Lung (tissue), 11 donors: ENCODE measurements at regions not wholly inside any gene's neighbourhood (a gene's known extent, or its start where the extent isn't known, plus 50 kb on each side); places are given as distances from the start of the nearest gene placed in this dataset.

ENCODE experiments used
- ATAC-seq: fragments of 200-7000 bp; cut with Tn5 transposase; one replicate; pipeline ENCODE4 v1.9.1; 2020; ENCODE audit warnings: moderate number of reproducible peaks; ENCODE audit not compliant: insufficient read depth, low FRiP score
- DNase-seq, 3 donors: peaks; one replicate each; pipeline ENCODE4 v3.0.0-alpha.2; 2013 to 2017
- H3K27ac ChIP-seq, 2 donors: one replicate each; pipeline ENCODE4 v1.5.1; 2013; ENCODE audit warnings: mild to moderate bottlenecking in 2 of 2, moderate library complexity in 2 of 2, control low read depth in 1 of 2, inconsistent platforms in 1 of 2, low read depth in 1 of 2, low read length in 1 of 2
- H3K27me3 ChIP-seq, 3 donors: one replicate each; pipeline ENCODE4 v1.5.1; 2013; ENCODE audit warnings: low read length in 2 of 3; ENCODE audit not compliant: control insufficient read depth in 3 of 3, insufficient read depth in 3 of 3
- H3K36me3 ChIP-seq, 4 donors: one replicate each; pipeline ENCODE4 v1.5.1; 2013; ENCODE audit warnings: low read length in 4 of 4, mild to moderate bottlenecking in 1 of 4, moderate library complexity in 1 of 4; ENCODE audit not compliant: control insufficient read depth in 4 of 4, insufficient read depth in 4 of 4
- H3K4me1 ChIP-seq, 5 donors: one replicate each; pipeline ENCODE4 v1.5.1; 2013; ENCODE audit warnings: low read length in 5 of 5, mild to moderate bottlenecking in 2 of 5, moderate library complexity in 1 of 5; ENCODE audit not compliant: control insufficient read depth in 5 of 5, insufficient read depth in 5 of 5
- H3K4me3 ChIP-seq: one replicate; pipeline ENCODE4 v1.5.1; 2013; ENCODE audit warnings: mild to moderate bottlenecking, control low read depth, moderate library complexity
- H3K9ac ChIP-seq, 2 donors: one replicate each; pipeline ENCODE4 v1.5.1; 2013; ENCODE audit warnings: low read length in 2 of 2, control low read depth in 1 of 2; ENCODE audit not compliant: insufficient read depth in 1 of 2
- H3K9me3 ChIP-seq, 4 donors: one replicate each; pipeline ENCODE4 v1.5.1; 2013; ENCODE audit warnings: low read length in 3 of 4, mild to moderate bottlenecking in 1 of 4, moderate library complexity in 1 of 4; ENCODE audit not compliant: control insufficient read depth in 4 of 4, insufficient read depth in 3 of 4
- WGBS, 2 donors: extraction: QIAGEN DNeasy Blood & Tissue Kit; methylation state at CpG; one replicate each; pipeline ENCODE4 v1.1.7; 2013; 5-methylcytosine and 5-hydroxymethylcytosine counted together
- TF ChIP-seq, protein P1 (sequence below): IDR thresholded peaks from 2 replicates; pipeline ENCODE4 v1.5.1; 2012; ENCODE audit warnings: mild to moderate bottlenecking; ENCODE audit errors: control extremely low read depth, extremely low read depth
- donor health status: control.
- donor health status: control.
- donor health status: Bipolar disorder and iron deficiency.
- donor health status: healthy.
- donor health status: DM: yes; HTN: yes; CAD: no.

DNA sequence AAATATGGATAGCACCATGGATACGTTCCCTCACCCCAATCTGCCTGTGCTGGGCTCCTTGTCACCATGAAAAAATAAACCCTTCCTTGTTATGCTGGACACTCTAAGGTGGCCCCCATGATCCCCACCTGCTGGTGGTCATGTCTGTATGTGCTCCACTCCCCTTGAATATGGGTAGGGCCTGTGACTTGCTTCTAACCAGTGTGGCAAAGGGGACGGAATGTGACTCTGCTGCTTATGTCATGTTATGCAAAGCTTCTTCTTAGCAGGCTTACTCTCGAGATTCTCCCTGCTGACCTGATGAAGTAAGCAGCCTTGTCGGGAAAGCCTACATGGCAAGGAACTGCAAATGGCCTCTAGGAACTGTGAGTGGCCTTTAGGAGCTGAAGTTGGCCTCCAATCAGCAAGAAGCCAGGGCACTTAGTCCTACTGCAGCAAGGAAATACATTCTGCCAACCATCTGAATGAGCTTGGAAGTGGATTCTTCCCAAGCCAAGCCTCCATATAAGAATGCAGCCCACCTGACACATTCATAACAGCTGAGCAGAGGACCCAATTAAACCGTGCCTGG is 159.9 kb downstream of the CCDC34 start:
- Histone ChIP-seq H3K4me3 (no peak overlapping the region), H3K9me3 (no peaks in the 10 kb centered on the region), H3K27me3 (peaks cover 0 to 18% (median 0%) of the 10 kb centered on the region in 3 donors), H3K27ac (no peak overlapping the region), H3K36me3 (no peaks in the 10 kb centered on the region), H3K4me1 (peaks cover 0 to 17% (median 7%) of the 10 kb centered on the region in 5 donors), H3K9ac (no peak overlapping the region)
- WGBS, 2 donors: 88 to 89% methylated on average over 5 of the region's 5 CpGs
- no peak for DNase-seq
- no peak for ATAC-seq
- TF ChIP-seq, protein P1, sequence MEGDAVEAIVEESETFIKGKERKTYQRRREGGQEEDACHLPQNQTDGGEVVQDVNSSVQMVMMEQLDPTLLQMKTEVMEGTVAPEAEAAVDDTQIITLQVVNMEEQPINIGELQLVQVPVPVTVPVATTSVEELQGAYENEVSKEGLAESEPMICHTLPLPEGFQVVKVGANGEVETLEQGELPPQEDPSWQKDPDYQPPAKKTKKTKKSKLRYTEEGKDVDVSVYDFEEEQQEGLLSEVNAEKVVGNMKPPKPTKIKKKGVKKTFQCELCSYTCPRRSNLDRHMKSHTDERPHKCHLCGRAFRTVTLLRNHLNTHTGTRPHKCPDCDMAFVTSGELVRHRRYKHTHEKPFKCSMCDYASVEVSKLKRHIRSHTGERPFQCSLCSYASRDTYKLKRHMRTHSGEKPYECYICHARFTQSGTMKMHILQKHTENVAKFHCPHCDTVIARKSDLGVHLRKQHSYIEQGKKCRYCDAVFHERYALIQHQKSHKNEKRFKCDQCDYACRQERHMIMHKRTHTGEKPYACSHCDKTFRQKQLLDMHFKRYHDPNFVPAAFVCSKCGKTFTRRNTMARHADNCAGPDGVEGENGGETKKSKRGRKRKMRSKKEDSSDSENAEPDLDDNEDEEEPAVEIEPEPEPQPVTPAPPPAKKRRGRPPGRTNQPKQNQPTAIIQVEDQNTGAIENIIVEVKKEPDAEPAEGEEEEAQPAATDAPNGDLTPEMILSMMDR: no peak

DNA sequence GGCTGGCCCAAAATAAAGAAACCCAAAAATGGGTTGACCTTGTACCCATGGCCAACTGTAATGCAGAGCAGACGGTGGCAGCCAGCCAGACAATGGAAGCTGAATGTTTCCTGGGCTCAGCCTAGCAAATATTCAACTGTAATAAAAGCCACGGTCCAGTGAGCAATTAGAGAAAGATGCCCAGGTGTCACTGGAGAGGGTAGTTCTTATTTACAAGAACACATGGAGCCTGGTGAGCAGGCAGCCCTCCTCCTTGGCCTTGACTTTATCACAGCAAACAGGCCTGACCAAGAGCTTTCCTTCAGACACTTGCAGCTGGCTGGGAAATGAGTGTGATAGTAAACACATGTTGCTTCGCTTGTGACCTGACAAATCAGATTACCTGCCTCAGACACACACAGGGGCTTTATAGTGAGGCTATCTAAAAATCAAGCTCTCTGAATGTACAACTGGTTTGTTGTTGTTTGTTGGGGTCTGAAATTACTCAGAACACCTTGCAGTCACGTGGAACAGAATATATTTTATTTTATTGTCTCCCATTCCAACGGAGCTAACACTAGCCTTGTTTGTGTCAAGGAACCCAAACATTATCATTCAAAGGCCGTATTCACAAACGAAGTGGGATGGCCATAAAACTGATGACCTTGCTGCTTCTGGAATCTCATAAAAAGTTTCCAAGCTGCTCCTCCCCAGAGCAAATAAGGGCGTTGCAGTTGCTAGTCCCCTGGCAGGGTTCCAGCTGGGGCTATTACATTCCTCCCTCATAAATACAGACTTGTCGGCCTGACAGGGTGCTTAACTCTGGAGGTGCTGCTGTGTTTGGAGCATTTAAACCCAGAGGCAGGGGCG is 161.1 kb downstream of the BBOX1 start:
- TF ChIP-seq, protein P1: no peak
- Histone ChIP-seq H3K27me3 (peaks cover 0 to 33% (median 0%) of the 10 kb centered on the region in 3 donors), H3K27ac (no peak overlapping the region), H3K36me3 (no peaks in the 10 kb centered on the region), H3K9ac (no peak overlapping the region), H3K4me1 (peaks cover 0 to 21% (median 7%) of the 10 kb centered on the region in 5 donors), H3K9me3 (no peaks in the 10 kb centered on the region), H3K4me3 (no peak overlapping the region)
- no peak for ATAC-seq
- peak; percentile 82 to 83 (median 83) for DNase-seq
- 38 to 61% methylated on average over 10 of the region's 10 CpGs for WGBS, 2 donors

DNA sequence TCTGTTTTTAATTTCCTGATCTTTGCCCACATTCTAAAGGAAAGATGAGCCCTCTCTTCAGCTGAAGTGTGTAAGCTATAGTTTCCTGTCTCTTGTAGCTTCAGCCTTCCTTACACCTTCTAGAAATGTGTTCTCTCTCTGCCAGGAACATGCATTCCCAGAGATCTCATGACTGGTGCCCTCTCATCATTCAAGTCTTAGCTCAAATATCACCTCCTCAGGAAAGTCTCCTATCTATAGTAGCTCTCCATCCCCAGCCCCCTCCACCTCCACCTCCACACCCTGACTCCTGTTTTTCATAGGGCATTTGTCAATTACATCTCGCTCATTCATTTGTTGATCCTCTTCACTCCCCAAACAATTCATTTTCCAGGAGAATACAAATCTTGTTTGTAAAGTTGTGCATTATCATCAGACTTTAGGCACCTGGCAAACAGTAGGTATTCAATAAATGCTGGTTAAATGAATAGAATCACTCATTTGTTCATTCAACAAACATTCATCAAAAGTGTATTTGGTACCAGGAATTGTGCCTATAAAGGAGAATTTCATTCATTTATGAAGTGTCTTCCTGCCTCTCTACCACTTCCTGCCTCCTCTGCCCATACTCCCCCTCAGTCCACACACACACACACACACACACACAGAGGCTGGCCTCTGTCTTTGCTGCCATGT is 160.3 kb downstream of the BBOX1 start:
- DNase-seq (peak in 1 of 3 donors; percentile 33), ATAC-seq (no peak)
- H3K27me3 ChIP-seq: peaks cover 0 to 41% (median 0%) of the 10 kb centered on the region in 3 donors
- TF ChIP-seq, protein P1: no peak
- H3K27ac ChIP-seq: no peak overlapping the region
- no peaks in the 10 kb centered on the region for H3K9me3 ChIP-seq
- H3K9ac ChIP-seq: no peak overlapping the region
- H3K36me3 ChIP-seq: no peaks in the 10 kb centered on the region
- WGBS, 2 donors: 97 to 100% methylated on average over 1 of the region's 1 CpG
- no peak overlapping the region for H3K4me3 ChIP-seq
- H3K4me1 ChIP-seq: peaks cover 0 to 20% (median 7%) of the 10 kb centered on the region in 5 donors
